Activated naive CD4-positive, alpha-beta T cell treated with anti-CD3 and anti-CD28 coated beads for 36 hours (primary cell): ENCODE measurements at regions not wholly inside any gene's neighbourhood (a gene's known extent, or its start where the extent isn't known, plus 50 kb on each side); places are given as distances from the start of the nearest gene placed in this dataset.
A peak's percentile ranks its signal among the peaks of the same experiment; 100 is the strongest.

Experiments used
- CTCF ChIA-PET: fragments of 350-600 bp; sonication (Branson Sonifier 250); formaldehyde crosslinking; loops from one replicate; lab custom pipeline; 2021; ENCODE audit warnings: antibody characterized with exemption; lab: Charles Lee
- DNase-seq: peaks from one replicate; pipeline ENCODE4 v3.0.0-alpha.2; 2020
- H3K27ac Mint-ChIP-seq: one replicate; pipeline ENCODE4 v1.8.0; 2021; ENCODE audit warnings: mild to moderate bottlenecking, mixed read lengths
- H3K27me3 Mint-ChIP-seq: one replicate; pipeline ENCODE4 v1.8.0; 2021; ENCODE audit warnings: low read depth, mixed read lengths
- H3K36me3 Mint-ChIP-seq: one replicate; pipeline ENCODE4 v1.8.0; 2021; ENCODE audit warnings: low read depth, mixed read lengths
- H3K4me1 Mint-ChIP-seq: one replicate; pipeline ENCODE4 v1.8.0; 2021; ENCODE audit warnings: low read depth, mixed read lengths
- H3K4me3 Mint-ChIP-seq: one replicate; pipeline ENCODE4 v1.8.0; 2021; ENCODE audit warnings: mild to moderate bottlenecking, moderate library complexity, mixed read lengths
- H3K9me3 Mint-ChIP-seq: one replicate; pipeline ENCODE4 v1.8.0; 2021; ENCODE audit warnings: mixed read lengths
- intact Hi-C: fragments of 100-400 bp; cut with micrococcal nuclease; formaldehyde crosslinking; loops from one replicate; pipeline ENCODE4 v1.15.1; 2023

- no peaks in the 10 kb centered on the region for H3K9me3 Mint-ChIP-seq
- no peak for DNase-seq
- H3K27ac Mint-ChIP-seq: no peak overlapping the region
- H3K4me1 Mint-ChIP-seq: peaks cover 9% of the 10 kb centered on the region
- no peak overlapping the region for H3K4me3 Mint-ChIP-seq
- peaks cover 16% of the 10 kb centered on the region for H3K27me3 Mint-ChIP-seq
- CTCF ChIA-PET: no interaction called here
- H3K36me3 Mint-ChIP-seq: no peaks in the 10 kb centered on the region
- intact Hi-C loops: loop anchor here (1.0 kb wide), 1 partner anchor 105 kb away; no protein-coding TSS in a partner anchor
Observed at GRCh38 chr12:94769776-94770759, 119.7 kb upstream of the TMCC3 start.

DNA sequence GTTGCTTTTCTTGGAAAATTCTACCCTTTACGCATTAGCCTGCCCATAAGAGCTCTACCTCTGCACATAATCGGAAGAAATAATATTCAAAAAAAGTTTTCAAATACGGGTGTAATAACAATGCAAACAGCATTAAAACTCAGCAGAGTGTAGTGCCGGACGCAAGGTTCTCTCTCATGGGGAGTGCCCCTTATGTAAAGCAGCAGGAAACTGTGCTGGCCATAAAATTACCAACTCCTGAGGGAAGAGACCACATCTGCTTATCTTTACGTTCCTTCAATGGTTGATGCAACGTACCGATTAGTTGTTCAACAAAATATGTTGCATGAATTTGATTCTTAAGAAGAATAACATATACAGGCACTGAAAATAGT lies 118.7 kb upstream of the TMCC3 start:
- no peaks in the 10 kb centered on the region for H3K36me3 Mint-ChIP-seq
- no peaks in the 10 kb centered on the region for H3K9me3 Mint-ChIP-seq
- intact Hi-C loops: loop anchor here (1.0 kb wide), 1 partner anchor 106 kb away; no protein-coding TSS in a partner anchor
- DNase-seq: peak; percentile 32
- H3K27ac Mint-ChIP-seq: no peak overlapping the region
- peaks cover 9% of the 10 kb centered on the region for H3K4me1 Mint-ChIP-seq
- peaks cover 16% of the 10 kb centered on the region for H3K27me3 Mint-ChIP-seq
- no peak overlapping the region for H3K4me3 Mint-ChIP-seq
- CTCF ChIA-PET: no interaction called here

GRCh38 chr12:94768398-94769046 lies 118.2 kb upstream of the TMCC3 start:
- Mint-ChIP-seq H3K4me1 (peaks cover 9% of the 10 kb centered on the region), H3K4me3 (no peak overlapping the region), H3K9me3 (no peaks in the 10 kb centered on the region), H3K27me3 (peaks cover 16% of the 10 kb centered on the region), H3K27ac (no peak overlapping the region), H3K36me3 (no peaks in the 10 kb centered on the region)
- DNase-seq: no peak
- CTCF ChIA-PET: no interaction called here
- intact Hi-C loops: loop anchor here (1.0 kb wide), 1 partner anchor 107 kb away; no protein-coding TSS in a partner anchor

DNA sequence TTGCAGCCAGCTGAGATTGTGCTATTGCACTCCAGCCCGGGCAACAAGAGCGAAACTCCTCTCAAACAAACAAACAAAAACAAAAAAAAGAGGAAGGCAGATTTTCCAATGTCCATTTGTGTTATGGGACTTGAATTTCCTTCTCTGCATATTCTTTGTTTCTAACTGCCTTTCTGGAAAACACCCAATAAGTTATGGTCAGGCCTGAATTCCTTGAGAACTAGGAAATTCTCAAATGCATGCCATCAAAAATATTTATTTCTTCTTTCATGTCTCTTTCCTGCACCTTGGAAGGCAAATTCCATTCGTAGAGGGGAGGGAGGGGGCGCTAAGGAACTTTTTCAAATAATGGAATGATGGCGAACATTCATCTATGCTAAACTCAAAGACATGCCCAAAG lies 117.6 kb upstream of the TMCC3 start:
- CTCF ChIA-PET: no interaction called here
- H3K36me3 Mint-ChIP-seq: no peaks in the 10 kb centered on the region
- peaks cover 16% of the 10 kb centered on the region for H3K27me3 Mint-ChIP-seq
- intact Hi-C loops: no loop called here
- no peak for DNase-seq
- H3K4me3 Mint-ChIP-seq: no peak overlapping the region
- peaks cover 11% of the 10 kb centered on the region for H3K4me1 Mint-ChIP-seq
- H3K27ac Mint-ChIP-seq: no peak overlapping the region
- no peaks in the 10 kb centered on the region for H3K9me3 Mint-ChIP-seq

DNA sequence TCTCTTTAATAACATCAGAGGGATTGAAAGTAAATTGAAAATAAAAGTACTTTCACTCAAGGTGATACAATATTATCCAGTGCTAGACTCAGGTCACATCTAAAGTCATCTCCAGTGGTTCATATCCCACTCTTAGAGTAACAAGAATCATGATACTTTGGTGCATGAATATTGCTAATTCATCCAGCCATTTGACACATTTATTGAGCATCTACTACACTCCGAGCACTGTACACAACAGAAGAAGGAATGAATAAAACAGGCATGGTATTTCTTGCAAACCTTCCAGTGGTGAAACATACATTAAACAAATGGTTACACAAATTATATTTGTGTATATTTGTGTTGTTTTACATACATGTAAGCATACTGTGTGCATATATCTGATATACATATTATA lies 116.0 kb upstream of the TMCC3 start:
- Mint-ChIP-seq H3K27ac (no peak overlapping the region), H3K27me3 (peaks cover 12% of the 10 kb centered on the region), H3K9me3 (no peaks in the 10 kb centered on the region), H3K4me3 (no peak overlapping the region), H3K36me3 (no peaks in the 10 kb centered on the region), H3K4me1 (peaks cover 11% of the 10 kb centered on the region)
- intact Hi-C loops: no loop called here
- DNase-seq: no peak
- CTCF ChIA-PET: no interaction called here

- H3K9me3 Mint-ChIP-seq: no peaks in the 10 kb centered on the region
- no peak overlapping the region for H3K4me3 Mint-ChIP-seq
- H3K4me1 Mint-ChIP-seq: peaks cover 2% of the 10 kb centered on the region
- no peak for DNase-seq
- H3K27ac Mint-ChIP-seq: no peak overlapping the region
- CTCF ChIA-PET: interaction anchor here (0.5 to 2.7 kb wide), 10 partner anchors 10 to 634 kb away, joined by 3 to 13 read pairs (median 4); no protein-coding TSS in a partner anchor
- H3K27me3 Mint-ChIP-seq: peaks cover 2% of the 10 kb centered on the region
- intact Hi-C loops: loop anchor here (5.0 kb wide), 1 partner anchor 616 kb away; the partner anchor contains the start of gene PLXNC1
- no peaks in the 10 kb centered on the region for H3K36me3 Mint-ChIP-seq
Observed at GRCh38 chr12:94763462-94763861, 113.1 kb upstream of the TMCC3 start.

GRCh38 chr12:94762943-94763342 lies 112.6 kb upstream of the TMCC3 start:
- DNase-seq: no peak
- H3K27ac Mint-ChIP-seq: no peak overlapping the region
- peaks cover 2% of the 10 kb centered on the region for H3K4me1 Mint-ChIP-seq
- intact Hi-C loops: loop anchor here (5.0 kb wide), 1 partner anchor 616 kb away; the partner anchor contains the start of gene PLXNC1
- CTCF ChIA-PET: interaction anchor here (0.5 to 2.7 kb wide), 6 partner anchors 11 to 327 kb away, joined by 3 to 13 read pairs (median 5); no protein-coding TSS in a partner anchor
- no peaks in the 10 kb centered on the region for H3K27me3 Mint-ChIP-seq
- H3K36me3 Mint-ChIP-seq: no peaks in the 10 kb centered on the region
- H3K4me3 Mint-ChIP-seq: no peak overlapping the region
- H3K9me3 Mint-ChIP-seq: no peaks in the 10 kb centered on the region

DNA sequence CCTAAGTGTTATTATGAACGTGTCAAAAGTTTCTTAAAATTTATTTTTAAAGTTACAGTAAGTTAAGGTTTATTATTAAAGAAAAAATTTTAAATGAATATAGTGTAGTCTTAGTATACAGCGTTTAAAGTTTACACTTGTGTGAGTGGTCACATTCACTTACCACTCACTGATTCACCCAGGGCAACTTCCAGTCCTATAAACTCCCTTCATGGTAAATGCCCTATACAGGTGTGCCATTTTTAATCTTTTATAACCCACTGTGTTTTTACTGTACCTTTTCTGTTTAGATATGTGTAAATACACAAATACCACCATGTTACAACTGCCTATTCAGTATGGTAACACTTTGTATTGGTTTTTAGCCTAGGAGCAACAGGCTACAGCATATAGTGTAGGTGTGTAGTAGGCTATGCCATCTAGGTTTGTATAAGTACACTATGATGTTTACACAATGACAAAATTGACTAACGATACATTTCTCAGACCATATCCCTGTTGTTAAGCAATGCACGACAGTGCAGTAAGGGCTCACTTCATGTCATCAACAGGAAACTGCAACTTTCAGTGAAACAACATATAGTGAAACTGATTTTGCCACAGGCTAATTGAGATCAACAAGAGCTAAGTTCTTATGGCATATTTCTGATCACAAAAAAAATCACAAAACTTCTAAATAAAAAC lies 112.0 kb upstream of the TMCC3 start:
- no peak for DNase-seq
- intact Hi-C loops: loop anchor here (5.0 kb wide), 1 partner anchor 615 kb away; the partner anchor contains the start of gene PLXNC1
- Mint-ChIP-seq H3K4me1 (peaks cover 2% of the 10 kb centered on the region), H3K27ac (no peak overlapping the region), H3K36me3 (no peaks in the 10 kb centered on the region), H3K9me3 (no peaks in the 10 kb centered on the region), H3K27me3 (no peaks in the 10 kb centered on the region), H3K4me3 (no peak overlapping the region)
- CTCF ChIA-PET: interaction anchor here (0.5 to 2.7 kb wide), 7 partner anchors 10 to 326 kb away, joined by 3 to 13 read pairs (median 3); no protein-coding TSS in a partner anchor

DNA sequence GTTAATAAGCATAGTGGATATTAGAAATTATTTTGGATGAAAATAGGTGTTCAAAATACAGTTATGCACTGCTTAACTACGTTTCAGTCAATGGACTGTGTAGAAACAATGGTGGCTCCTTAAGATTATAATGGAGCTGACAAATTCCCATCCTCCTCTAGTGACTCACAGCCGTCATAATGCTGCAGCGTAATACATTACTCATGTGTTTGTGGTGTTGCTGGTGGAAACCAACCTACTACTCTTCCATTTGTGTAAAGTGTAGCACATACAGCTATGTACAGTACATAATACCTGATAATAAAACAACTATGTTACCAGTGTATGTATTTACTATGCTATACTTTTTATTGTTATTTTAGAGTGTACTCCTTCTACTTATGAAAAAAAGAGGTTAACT lies 111.2 kb upstream of the TMCC3 start:
- CTCF ChIA-PET: interaction anchor here (0.6 to 2.7 kb wide), 7 partner anchors 10 to 156 kb away, joined by 3 to 13 read pairs (median 4); no protein-coding TSS in a partner anchor
- H3K36me3 Mint-ChIP-seq: no peaks in the 10 kb centered on the region
- no peaks in the 10 kb centered on the region for H3K9me3 Mint-ChIP-seq
- DNase-seq: peak; percentile 7
- no peak overlapping the region for H3K27ac Mint-ChIP-seq
- intact Hi-C loops: loop anchor here (5.0 kb wide), 1 partner anchor 614 kb away; the partner anchor contains the start of gene PLXNC1
- peaks cover 2% of the 10 kb centered on the region for H3K4me1 Mint-ChIP-seq
- H3K4me3 Mint-ChIP-seq: no peak overlapping the region
- H3K27me3 Mint-ChIP-seq: no peaks in the 10 kb centered on the region

DNA sequence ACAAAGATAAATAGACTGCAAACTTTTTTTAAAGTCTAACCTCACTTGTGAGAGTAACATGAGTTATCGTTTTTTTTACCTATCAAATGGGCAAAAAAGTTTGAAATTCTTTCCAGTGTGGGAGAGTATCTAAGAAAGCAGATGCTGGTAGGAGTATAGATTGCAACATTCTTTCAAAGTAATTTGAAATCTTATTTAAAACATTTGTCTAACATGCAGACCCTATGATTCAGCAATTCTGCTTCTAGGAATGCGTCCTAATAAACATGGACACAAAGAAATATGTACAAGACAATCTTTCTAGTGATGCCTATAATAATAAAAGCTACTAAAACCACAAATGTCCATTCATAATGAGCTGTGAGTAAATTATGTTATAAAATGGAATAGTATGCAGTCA lies 110.4 kb upstream of the TMCC3 start:
- H3K4me3 Mint-ChIP-seq: no peak overlapping the region
- no peak for DNase-seq
- no peaks in the 10 kb centered on the region for H3K27me3 Mint-ChIP-seq
- intact Hi-C loops: loop anchor here (5.0 kb wide), 1 partner anchor 613 kb away; the partner anchor contains the start of gene PLXNC1
- CTCF ChIA-PET: interaction anchor here (0.7 to 2.5 kb wide), 4 partner anchors 9 to 127 kb away, joined by 3 to 7 read pairs (median 4); no protein-coding TSS in a partner anchor
- no peak overlapping the region for H3K27ac Mint-ChIP-seq
- no peaks in the 10 kb centered on the region for H3K9me3 Mint-ChIP-seq
- H3K4me1 Mint-ChIP-seq: peaks cover 2% of the 10 kb centered on the region
- H3K36me3 Mint-ChIP-seq: no peaks in the 10 kb centered on the region

DNA sequence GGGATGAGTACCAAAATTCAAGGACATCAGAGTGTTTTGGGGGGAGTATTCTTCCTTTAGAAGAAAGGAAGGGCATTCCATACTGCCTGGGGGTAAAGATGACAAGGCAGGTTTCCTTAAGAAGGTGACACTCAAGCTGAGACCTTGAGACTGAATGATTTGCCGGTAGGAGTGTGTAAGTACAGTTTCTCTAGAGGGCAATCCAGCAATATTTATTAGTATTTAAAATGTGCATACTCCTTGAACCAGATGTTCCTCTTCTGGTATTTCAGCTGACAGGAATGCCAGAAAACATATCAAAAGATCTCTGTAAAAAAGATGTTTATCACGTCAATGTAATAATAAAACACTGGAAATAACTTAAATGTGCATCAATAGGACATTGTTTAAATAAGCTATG lies 106.4 kb upstream of the TMCC3 start:
- Mint-ChIP-seq H3K27ac (no peak overlapping the region), H3K4me3 (no peak overlapping the region), H3K9me3 (no peaks in the 10 kb centered on the region), H3K4me1 (no peaks in the 10 kb centered on the region), H3K27me3 (no peaks in the 10 kb centered on the region), H3K36me3 (no peaks in the 10 kb centered on the region)
- CTCF ChIA-PET: no interaction called here
- intact Hi-C loops: no loop called here
- no peak for DNase-seq
